Heart left ventricle (tissue), 16 donors: ENCODE measurements at regions not wholly inside any gene's neighbourhood (a gene's known extent, or its start where the extent isn't known, plus 50 kb on each side); places are given as distances from the start of the nearest gene placed in this dataset.

Experiments used
- ATAC-seq, 4 donors: fragments of 200-7000 bp; cut with Tn5 transposase; one replicate each; pipeline ENCODE4 v1.9.1; 2020 to 2022; ENCODE audit warnings: moderate library complexity in 4 of 4, mild to moderate bottlenecking in 3 of 4, moderate number of reproducible peaks in 1 of 4
- DNase-seq, 5 donors: peaks; one replicate each; pipeline ENCODE4 v3.0.0-alpha.2; 2020
- H3K27ac ChIP-seq, 12 donors: fragments of 200-600 bp; sonication (generic) in 4 of 12; one replicate each; pipeline versions ENCODE4 v1.5.0 to v1.8.0; 2016 to 2022; ENCODE audit warnings: mild to moderate bottlenecking in 2 of 12
- H3K27me3 ChIP-seq, 9 donors: fragments of 200-600 bp; sonication (generic) in 2 of 9; one replicate each; pipeline versions ENCODE4 v1.5.1 to v1.8.0; 2016 to 2022; ENCODE audit warnings: mild to moderate bottlenecking in 3 of 9
- H3K36me3 ChIP-seq, 9 donors: fragments of 200-600 bp; sonication (generic) in 2 of 9; one replicate each; pipeline versions ENCODE4 v1.5.0 to v1.8.0; 2018 to 2022; ENCODE audit warnings: mild to moderate bottlenecking in 2 of 9
- H3K4me1 ChIP-seq, 12 donors: fragments of 200-600 bp; sonication (generic) in 4 of 12; one replicate each; pipeline versions ENCODE4 v1.5.0 to v1.8.0; 2016 to 2022; ENCODE audit warnings: mild to moderate bottlenecking in 3 of 12
- H3K4me3 ChIP-seq, 12 donors: fragments of 200-600 bp; sonication (generic) in 4 of 12; one replicate each; pipeline versions ENCODE4 v1.5.0 to v1.8.0; 2017 to 2022; ENCODE audit warnings: mild to moderate bottlenecking in 9 of 12, moderate library complexity in 4 of 12
- H3K9me3 ChIP-seq, 12 donors: fragments of 200-600 bp; sonication (generic) in 4 of 12; one replicate each; pipeline versions ENCODE4 v1.5.0 to v1.8.0; 2016 to 2022; ENCODE audit warnings: mild to moderate bottlenecking in 1 of 12
- POLR2A ChIP-seq, 2 donors: fragments of 450-650 bp; IDR thresholded peaks; one replicate each; pipeline ENCODE4 v1.6.1; 2017; ENCODE audit warnings: antibody characterized with exemption in 2 of 2, mild to moderate bottlenecking in 2 of 2, moderate library complexity in 2 of 2
- WGBS, 4 donors: extraction: QIAGEN DNeasy Blood & Tissue Kit in 2 of 4; methylation state at CpG; one replicate each; pipeline versions ENCODE4 v1.1.5 to v1.1.7; 2013 to 2018; 5-methylcytosine and 5-hydroxymethylcytosine counted together
- intact Hi-C, 10 donors: fragments of 100-400 bp; cut with DNase I; formaldehyde crosslinking; loops; one replicate each; pipeline versions ENCODE4 v1.11.1 to v1.14.2; 2022
- TF ChIP-seq, protein P1 (sequence below), 12 donors: fragments of 200-600 bp; sonication (generic) in 4 of 12; IDR thresholded peaks; one replicate each; pipeline versions ENCODE4 v1.5.0 to v1.8.0; 2018 to 2022; ENCODE audit warnings: antibody characterized with exemption in 12 of 12, mild to moderate bottlenecking in 5 of 12
- donor health status: ischemic (EF 13 %, LVEDD 7.1; RV severe dilation, severe dysfunction).
- donor health status: healthy with polysubstance abuse.
- donor health status: DM: no; HTN: yes; CAD: no.
- donor health status: DM: no; HTN: no; CAD: no.
- donor health status: ischemic (EF 25% LVEDD 6.9; RV normal size, moderate dysfunction).
- donor health status: ischemic (EF 25% LVEDD 5.7; RV mildly dilated, moderate dysfunction).
- donor health status: healthy.
- donor health status: DM: yes; HTN: yes; CAD: no.
- donor health status: ischemic (EF 35%, LVEDD 5.7; RV mildly dilated, moderate dysfunction).
- donor health status: nonischemic (EF 11% LVEDD 7.7; RV severe dilation, severe dysfunction).
- donor health status: DM: yes; HTN: yes; CAD: no.
- donor health status: PGD.
- donor health status: ischemic (EF 29% LVEDD 5.4; RV normal size, mild dysfunction).
- donor health status: nonischemic (EF 23%, LVEDD 6.1; RV moderate dilation, normal function).

DNA sequence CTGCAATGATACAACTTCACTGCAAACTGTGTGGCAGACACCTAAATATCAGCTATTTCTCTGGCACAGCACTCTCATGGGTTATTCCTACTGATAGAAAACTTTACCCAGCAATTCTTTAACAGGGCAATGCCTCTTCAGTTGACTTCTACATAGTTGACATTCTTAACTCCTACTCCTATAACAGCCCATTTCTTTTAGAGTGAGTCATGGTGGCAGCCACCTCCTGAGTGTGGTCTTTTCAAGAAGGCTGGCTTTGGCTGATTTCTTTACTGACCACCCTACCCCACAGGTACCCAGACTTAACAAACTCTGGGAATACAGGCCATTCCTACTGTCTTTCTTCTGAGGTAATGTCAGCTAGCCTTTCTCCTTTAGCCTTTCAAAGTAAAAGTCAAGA lies 805.8 kb upstream of the ADGRL2 start:
- Histone ChIP-seq H3K4me3 (no peak overlapping the region), H3K9me3 (no peaks in the 10 kb centered on the region), H3K4me1 (no peaks in the 10 kb centered on the region), H3K36me3 (no peaks in the 10 kb centered on the region), H3K27ac (no peak overlapping the region), H3K27me3 (no peaks in the 10 kb centered on the region)
- DNase-seq (no peak), ATAC-seq (no peak)
- no peak for TF ChIP-seq POLR2A (IDR thresholded peaks at IDR 0.05)
- TF ChIP-seq, protein P1, sequence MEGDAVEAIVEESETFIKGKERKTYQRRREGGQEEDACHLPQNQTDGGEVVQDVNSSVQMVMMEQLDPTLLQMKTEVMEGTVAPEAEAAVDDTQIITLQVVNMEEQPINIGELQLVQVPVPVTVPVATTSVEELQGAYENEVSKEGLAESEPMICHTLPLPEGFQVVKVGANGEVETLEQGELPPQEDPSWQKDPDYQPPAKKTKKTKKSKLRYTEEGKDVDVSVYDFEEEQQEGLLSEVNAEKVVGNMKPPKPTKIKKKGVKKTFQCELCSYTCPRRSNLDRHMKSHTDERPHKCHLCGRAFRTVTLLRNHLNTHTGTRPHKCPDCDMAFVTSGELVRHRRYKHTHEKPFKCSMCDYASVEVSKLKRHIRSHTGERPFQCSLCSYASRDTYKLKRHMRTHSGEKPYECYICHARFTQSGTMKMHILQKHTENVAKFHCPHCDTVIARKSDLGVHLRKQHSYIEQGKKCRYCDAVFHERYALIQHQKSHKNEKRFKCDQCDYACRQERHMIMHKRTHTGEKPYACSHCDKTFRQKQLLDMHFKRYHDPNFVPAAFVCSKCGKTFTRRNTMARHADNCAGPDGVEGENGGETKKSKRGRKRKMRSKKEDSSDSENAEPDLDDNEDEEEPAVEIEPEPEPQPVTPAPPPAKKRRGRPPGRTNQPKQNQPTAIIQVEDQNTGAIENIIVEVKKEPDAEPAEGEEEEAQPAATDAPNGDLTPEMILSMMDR (IDR thresholded peaks at IDR 0.05), result no peak
- intact Hi-C loops, result no loop called here

DNA sequence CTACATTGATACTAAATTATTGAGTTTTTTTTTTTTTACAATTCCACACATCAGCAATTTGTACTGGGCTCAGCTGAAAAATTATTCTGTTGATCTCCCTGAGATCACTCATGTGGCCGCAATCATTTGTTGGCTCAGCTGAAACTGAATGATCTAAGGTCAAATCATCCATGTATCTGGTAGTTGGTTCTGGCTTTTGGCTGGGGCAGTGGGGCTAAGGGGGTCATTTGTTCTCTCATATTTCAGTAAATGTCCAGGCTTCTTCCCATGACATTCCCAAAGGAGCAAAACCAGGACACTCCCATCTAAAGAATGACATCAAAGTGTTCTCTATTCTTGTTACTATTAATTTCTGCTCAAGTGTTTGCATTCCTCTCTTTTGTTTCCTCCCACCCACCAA lies 806.7 kb upstream of the ADGRL2 start:
- intact Hi-C loops, result no loop called here
- Histone ChIP-seq H3K9me3 (no peaks in the 10 kb centered on the region), H3K27me3 (no peaks in the 10 kb centered on the region), H3K36me3 (no peaks in the 10 kb centered on the region), H3K27ac (no peak overlapping the region), H3K4me3 (no peak overlapping the region), H3K4me1 (no peaks in the 10 kb centered on the region)
- WGBS, 4 donors, result 88 to 100% (median 90%) methylated on average over 1 of the region's 1 CpG
- no peak for DNase-seq
- TF ChIP-seq POLR2A (IDR thresholded peaks at IDR 0.05), result no peak
- TF ChIP-seq, protein P1 (IDR thresholded peaks at IDR 0.05), result no peak
- no peak for ATAC-seq

DNA sequence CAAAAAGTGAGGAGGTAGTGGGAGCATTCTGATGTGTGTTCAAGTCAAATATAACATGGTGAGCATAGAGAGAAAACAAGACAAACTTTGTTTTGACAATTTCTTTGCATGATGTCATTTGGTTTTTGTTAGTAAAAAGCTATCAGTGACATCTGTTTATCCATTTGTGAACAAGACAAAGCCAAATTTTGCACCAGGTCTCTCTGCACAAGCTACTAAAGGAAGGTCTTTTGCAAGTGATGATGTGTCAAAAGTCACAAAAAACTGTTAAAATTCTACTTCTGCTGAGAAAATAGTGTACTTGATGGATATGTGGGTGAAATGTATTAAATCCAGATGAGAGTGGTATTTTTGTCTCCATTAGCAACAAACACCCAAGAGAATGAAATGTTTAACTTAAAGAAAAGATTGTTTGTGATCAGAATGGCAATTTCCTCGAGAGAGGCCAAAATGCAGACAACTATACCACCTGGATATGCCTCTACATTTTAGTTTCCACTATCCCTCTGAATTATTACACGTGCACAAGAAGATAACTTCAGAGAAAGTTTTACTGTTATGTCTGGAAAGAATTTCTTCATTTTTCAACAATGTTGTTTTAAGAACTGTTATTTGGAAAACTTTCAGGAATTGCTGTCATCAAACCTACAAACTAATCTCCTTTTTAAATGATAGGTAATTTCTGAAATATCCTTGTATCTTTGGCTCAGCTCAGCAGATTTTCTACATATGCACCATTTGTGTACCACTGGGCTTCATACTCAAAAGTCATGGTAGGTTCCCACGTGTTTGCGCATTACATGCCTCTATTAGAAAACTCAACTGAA lies 807.4 kb upstream of the ADGRL2 start:
- Histone ChIP-seq H3K4me3 (no peak overlapping the region), H3K27me3 (no peaks in the 10 kb centered on the region), H3K9me3 (no peaks in the 10 kb centered on the region), H3K4me1 (no peaks in the 10 kb centered on the region), H3K36me3 (no peaks in the 10 kb centered on the region), H3K27ac (no peak overlapping the region)
- 74 to 81% (median 76%) methylated on average over 4 of the region's 4 CpGs for WGBS, 4 donors
- DNase-seq (no peak), ATAC-seq (no peak)
- intact Hi-C loops, result no loop called here
- no peak for TF ChIP-seq POLR2A (IDR thresholded peaks at IDR 0.05)
- TF ChIP-seq, protein P1 (IDR thresholded peaks at IDR 0.05), result no peak

DNA sequence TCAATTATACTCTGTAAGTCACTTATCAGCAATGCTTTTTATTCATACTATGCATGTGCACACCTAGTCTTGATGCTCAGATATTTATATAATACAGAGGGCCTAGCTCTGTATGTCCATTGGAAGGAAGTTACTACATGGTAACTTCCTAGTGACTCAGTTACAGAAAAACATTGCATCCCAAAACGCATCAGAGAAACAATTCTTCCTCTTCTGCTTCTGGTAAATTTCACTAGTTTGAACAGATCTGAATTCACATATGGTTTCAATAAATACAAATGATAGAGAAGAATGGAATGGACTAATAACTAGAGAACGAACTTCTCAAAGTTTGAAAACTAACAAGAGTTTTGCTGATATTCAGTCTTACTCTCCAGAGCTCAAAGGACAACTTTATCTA lies 811.3 kb upstream of the ADGRL2 start:
- Histone ChIP-seq H3K9me3 (no peaks in the 10 kb centered on the region), H3K4me3 (no peak overlapping the region), H3K27me3 (no peaks in the 10 kb centered on the region), H3K4me1 (no peaks in the 10 kb centered on the region), H3K36me3 (no peaks in the 10 kb centered on the region), H3K27ac (no peak overlapping the region)
- TF ChIP-seq POLR2A (IDR thresholded peaks at IDR 0.05), result no peak
- TF ChIP-seq, protein P1 (IDR thresholded peaks at IDR 0.05), result no peak
- DNase-seq (no peak), ATAC-seq (no peak)
- WGBS, 4 donors, result 71 to 81% (median 75%) methylated on average over 2 of the region's 2 CpGs
- intact Hi-C loops, result no loop called here
